ENCODE measurements at regions not wholly inside any gene's neighbourhood (a gene's known extent, or its start where the extent isn't known, plus 50 kb on each side); places are given as distances from the start of the nearest gene placed in this dataset.

- Histone ChIP-seq H3K9ac (ENCODE audit: low read length) (no peak overlapping the region), H2AFZ (ENCODE audit: low read depth, low read length, severe bottlenecking) (no peak overlapping the region), H3K4me2 (ENCODE audit: low read depth, low read length, poor library complexity, severe bottlenecking) (no peak overlapping the region), H3K79me2 (ENCODE audit: insufficient read depth, low read length) (no peaks in the 10 kb centered on the region), H3K27ac (ENCODE audit: low read depth, low read length) (no peak overlapping the region), H3K36me3 (ENCODE audit: low read length) (no peaks in the 10 kb centered on the region), H3K4me3 (ENCODE audit: insufficient read depth, low read length, poor library complexity, severe bottlenecking) (no peak overlapping the region), H3K27me3 (ENCODE audit: low read length) (no peaks in the 10 kb centered on the region), H3K9me3 (ENCODE audit: insufficient read depth, low read length) (no peaks in the 10 kb centered on the region), H4K20me1 (ENCODE audit: low read depth, low read length) (no peaks in the 10 kb centered on the region), H3F3A (ENCODE audit: insufficient read depth) (no peaks in the 10 kb centered on the region), H3K9me2 (replicated peaks; ENCODE audit: insufficient read depth, low read length) (no peaks in the 10 kb centered on the region)
- TF ChIP-seq CTCF (IDR thresholded peaks at IDR 0.05; ENCODE audit: insufficient read depth, low read length, poor library complexity, severe bottlenecking) (no peak), EZH2phosphoT487 (conservative IDR thresholded peaks at IDR 0.05; ENCODE audit: low read length) (no peak)
These were observed 56.9 kb downstream of the RDH14 start for GRCh38 chr2:18503376-18504228.

GRCh38 chr2:18502142-18502541 lies 58.3 kb downstream of the RDH14 start:
- Histone ChIP-seq H3K27ac (ENCODE audit: low read depth, low read length) (no peak overlapping the region), H3K4me3 (ENCODE audit: insufficient read depth, low read length, poor library complexity, severe bottlenecking) (no peak overlapping the region), H3K9me2 (replicated peaks; ENCODE audit: insufficient read depth, low read length) (no peaks in the 10 kb centered on the region), H3K79me2 (ENCODE audit: insufficient read depth, low read length) (no peaks in the 10 kb centered on the region), H3K9me3 (ENCODE audit: insufficient read depth, low read length) (no peaks in the 10 kb centered on the region), H4K20me1 (ENCODE audit: low read depth, low read length) (no peaks in the 10 kb centered on the region), H3K9ac (ENCODE audit: low read length) (no peak overlapping the region), H3F3A (ENCODE audit: insufficient read depth) (no peaks in the 10 kb centered on the region), H3K4me2 (ENCODE audit: low read depth, low read length, poor library complexity, severe bottlenecking) (no peak overlapping the region), H3K36me3 (ENCODE audit: low read length) (no peaks in the 10 kb centered on the region), H3K27me3 (ENCODE audit: low read length) (no peaks in the 10 kb centered on the region), H2AFZ (ENCODE audit: low read depth, low read length, severe bottlenecking) (no peak overlapping the region)
- no peak for TF ChIP-seq CTCF (IDR thresholded peaks at IDR 0.05; ENCODE audit: insufficient read depth, low read length, poor library complexity, severe bottlenecking)
- TF ChIP-seq EZH2phosphoT487 (conservative IDR thresholded peaks at IDR 0.05; ENCODE audit: low read length), result no peak

GRCh38 chr2:18501729-18502128 lies 58.7 kb downstream of the RDH14 start:
- H2AFZ ChIP-seq (ENCODE audit: low read depth, low read length, severe bottlenecking), result no peak overlapping the region

More at GRCh38 chr2:18501729-18502128, 58.7 kb downstream of the RDH14 start:
- H3K36me3 ChIP-seq (ENCODE audit: low read length), result no peaks in the 10 kb centered on the region
- no peak overlapping the region for H3K9ac ChIP-seq (ENCODE audit: low read length)
- H3K4me3 ChIP-seq (ENCODE audit: insufficient read depth, low read length, poor library complexity, severe bottlenecking), result no peak overlapping the region
- H4K20me1 ChIP-seq (ENCODE audit: low read depth, low read length), result no peaks in the 10 kb centered on the region
- no peak overlapping the region for H3K27ac ChIP-seq (ENCODE audit: low read depth, low read length)
- H3K27me3 ChIP-seq (ENCODE audit: low read length), result no peaks in the 10 kb centered on the region
- H3K79me2 ChIP-seq (ENCODE audit: insufficient read depth, low read length), result no peaks in the 10 kb centered on the region
- H3K9me3 ChIP-seq (ENCODE audit: insufficient read depth, low read length), result no peaks in the 10 kb centered on the region
- no peak for TF ChIP-seq CTCF (IDR thresholded peaks at IDR 0.05; ENCODE audit: insufficient read depth, low read length, poor library complexity, severe bottlenecking)
- no peak for TF ChIP-seq EZH2phosphoT487 (conservative IDR thresholded peaks at IDR 0.05; ENCODE audit: low read length)
- no peak overlapping the region for H3K4me2 ChIP-seq (ENCODE audit: low read depth, low read length, poor library complexity, severe bottlenecking)
- H3K9me2 ChIP-seq (replicated peaks; ENCODE audit: insufficient read depth, low read length), result no peaks in the 10 kb centered on the region
- no peaks in the 10 kb centered on the region for H3F3A ChIP-seq (ENCODE audit: insufficient read depth)
